A549 (cell line): ENCODE measurements at regions not wholly inside any gene's neighbourhood (a gene's known extent, or its start where the extent isn't known, plus 50 kb on each side); places are given as distances from the start of the nearest gene placed in this dataset.

Experiments used
- EP300 ChIP-seq, 2 experiments: fragments of >200 bp; sonication (Bioruptor Twin); formaldehyde crosslinking; IDR thresholded peaks; 2 replicates in 1 of 2; 3 replicates in 1 of 2; pipeline ENCODE4 v1.6.1; 2016 to 2017
- JUN ChIP-seq, 2 experiments: fragments of >200 bp; sonication (Bioruptor Twin); formaldehyde crosslinking; IDR thresholded peaks; 2 replicates in 1 of 2; 3 replicates in 1 of 2; pipeline ENCODE4 v1.6.1; 2016 to 2017
- MAZ ChIP-seq: fragments of 150-350 bp; IDR thresholded peaks from 2 replicates; pipeline ENCODE4 v1.6.1; 2014; ENCODE audit warnings: antibody characterized with exemption, low read depth, low read length, borderline replicate concordance
- NR3C1 ChIP-seq: fragments of >200 bp; sonication (Bioruptor Twin); formaldehyde crosslinking; IDR thresholded peaks from 3 replicates; pipeline ENCODE4 v1.6.1; 2017
- SREBF2 ChIP-seq: fragments of 450-650 bp; IDR thresholded peaks from 2 replicates; pipeline ENCODE4 v1.6.1; 2014; ENCODE audit warnings: mild to moderate bottlenecking, moderate library complexity
- TF ChIP-seq, protein P1 (sequence below): fragments of >200 bp; sonication (Bioruptor Twin); formaldehyde crosslinking; IDR thresholded peaks from 3 replicates; pipeline ENCODE4 v1.5.1; 2016
- TF ChIP-seq, protein P2 (sequence below): fragments of 450-650 bp; IDR thresholded peaks from 2 replicates; pipeline ENCODE4 v1.6.1; 2014; ENCODE audit warnings: antibody characterized with exemption
- TF ChIP-seq, protein P3 (sequence below): IDR thresholded peaks from 2 replicates; pipeline ENCODE4 v1.6.1; 2012

DNA sequence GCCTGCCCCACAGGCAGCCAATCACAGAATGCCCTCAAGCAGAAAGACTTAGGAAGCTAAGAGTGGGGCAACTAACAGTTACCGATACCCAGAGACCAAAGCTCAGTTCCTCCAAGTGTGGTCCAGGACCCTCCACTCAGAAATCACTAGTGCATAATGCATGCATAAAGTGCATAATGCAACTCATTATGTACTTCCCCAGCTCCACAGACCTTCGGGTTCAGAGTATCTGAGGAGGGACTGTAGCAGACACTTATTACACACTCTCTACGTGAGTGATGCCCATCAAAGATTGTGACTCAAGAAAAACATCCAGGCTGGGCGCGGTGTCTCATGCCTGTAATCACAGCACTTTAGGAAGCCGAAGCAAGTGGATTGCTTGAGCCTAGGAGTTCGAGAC lies 328.0 kb downstream of the BCOR start:
- no peak for TF ChIP-seq JUN (IDR thresholded peaks at IDR 0.05)
- TF ChIP-seq, protein P1, sequence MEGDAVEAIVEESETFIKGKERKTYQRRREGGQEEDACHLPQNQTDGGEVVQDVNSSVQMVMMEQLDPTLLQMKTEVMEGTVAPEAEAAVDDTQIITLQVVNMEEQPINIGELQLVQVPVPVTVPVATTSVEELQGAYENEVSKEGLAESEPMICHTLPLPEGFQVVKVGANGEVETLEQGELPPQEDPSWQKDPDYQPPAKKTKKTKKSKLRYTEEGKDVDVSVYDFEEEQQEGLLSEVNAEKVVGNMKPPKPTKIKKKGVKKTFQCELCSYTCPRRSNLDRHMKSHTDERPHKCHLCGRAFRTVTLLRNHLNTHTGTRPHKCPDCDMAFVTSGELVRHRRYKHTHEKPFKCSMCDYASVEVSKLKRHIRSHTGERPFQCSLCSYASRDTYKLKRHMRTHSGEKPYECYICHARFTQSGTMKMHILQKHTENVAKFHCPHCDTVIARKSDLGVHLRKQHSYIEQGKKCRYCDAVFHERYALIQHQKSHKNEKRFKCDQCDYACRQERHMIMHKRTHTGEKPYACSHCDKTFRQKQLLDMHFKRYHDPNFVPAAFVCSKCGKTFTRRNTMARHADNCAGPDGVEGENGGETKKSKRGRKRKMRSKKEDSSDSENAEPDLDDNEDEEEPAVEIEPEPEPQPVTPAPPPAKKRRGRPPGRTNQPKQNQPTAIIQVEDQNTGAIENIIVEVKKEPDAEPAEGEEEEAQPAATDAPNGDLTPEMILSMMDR, result no peak
- TF ChIP-seq, protein P2, sequence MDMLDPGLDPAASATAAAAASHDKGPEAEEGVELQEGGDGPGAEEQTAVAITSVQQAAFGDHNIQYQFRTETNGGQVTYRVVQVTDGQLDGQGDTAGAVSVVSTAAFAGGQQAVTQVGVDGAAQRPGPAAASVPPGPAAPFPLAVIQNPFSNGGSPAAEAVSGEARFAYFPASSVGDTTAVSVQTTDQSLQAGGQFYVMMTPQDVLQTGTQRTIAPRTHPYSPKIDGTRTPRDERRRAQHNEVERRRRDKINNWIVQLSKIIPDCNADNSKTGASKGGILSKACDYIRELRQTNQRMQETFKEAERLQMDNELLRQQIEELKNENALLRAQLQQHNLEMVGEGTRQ, result no peak
- no peak for TF ChIP-seq EP300 (IDR thresholded peaks at IDR 0.05)
- no peak for TF ChIP-seq SREBF2
- TF ChIP-seq MAZ, result no peak
- no peak for TF ChIP-seq NR3C1
- TF ChIP-seq, protein P3, sequence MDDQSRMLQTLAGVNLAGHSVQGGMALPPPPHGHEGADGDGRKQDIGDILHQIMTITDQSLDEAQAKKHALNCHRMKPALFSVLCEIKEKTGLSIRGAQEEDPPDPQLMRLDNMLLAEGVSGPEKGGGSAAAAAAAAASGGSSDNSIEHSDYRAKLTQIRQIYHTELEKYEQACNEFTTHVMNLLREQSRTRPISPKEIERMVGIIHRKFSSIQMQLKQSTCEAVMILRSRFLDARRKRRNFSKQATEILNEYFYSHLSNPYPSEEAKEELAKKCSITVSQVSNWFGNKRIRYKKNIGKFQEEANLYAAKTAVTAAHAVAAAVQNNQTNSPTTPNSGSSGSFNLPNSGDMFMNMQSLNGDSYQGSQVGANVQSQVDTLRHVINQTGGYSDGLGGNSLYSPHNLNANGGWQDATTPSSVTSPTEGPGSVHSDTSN, result no peak
